Thyroid gland (tissue), 4 donors: ENCODE measurements at regions not wholly inside any gene's neighbourhood (a gene's known extent, or its start where the extent isn't known, plus 50 kb on each side); places are given as distances from the start of the nearest gene placed in this dataset.
A peak's percentile ranks its signal among the peaks of the same experiment; 100 is the strongest.

ENCODE experiments used
- DNase-seq, 2 donors: peaks; one replicate each; pipeline ENCODE4 v3.0.0-alpha.2; 2019
- H3K27ac ChIP-seq, 3 donors: fragments of 200-600 bp; sonication (generic); 1 replicate in 2 of 3; 2 replicates in 1 of 3; pipeline ENCODE4 v1.5.1; 2016 to 2019; ENCODE audit warnings: mild to moderate bottlenecking in 1 of 3, moderate library complexity in 1 of 3
- H3K27me3 ChIP-seq: fragments of 200-600 bp; sonication (generic); one replicate; pipeline ENCODE4 v1.5.1; 2019
- H3K36me3 ChIP-seq, 2 donors: fragments of 200-600 bp; sonication (generic); one replicate each; pipeline ENCODE4 v1.5.1; 2016 to 2019
- H3K4me1 ChIP-seq, 2 donors: fragments of 200-600 bp; sonication (generic); one replicate each; pipeline ENCODE4 v1.5.1; 2017 to 2019
- H3K4me3 ChIP-seq, 3 donors: fragments of 200-600 bp; sonication (generic); replicated peaks in 1 of 3; 1 replicate in 2 of 3; 2 replicates in 1 of 3; pipeline ENCODE4 v1.5.1; 2016; ENCODE audit warnings: mild to moderate bottlenecking in 1 of 3
- H3K9me3 ChIP-seq: fragments of 200-600 bp; sonication (generic); one replicate; pipeline ENCODE4 v1.5.1; 2017
- POLR2A ChIP-seq, 2 donors: fragments of 450-650 bp; IDR thresholded peaks; one replicate each; pipeline ENCODE4 v1.6.1; 2017; ENCODE audit warnings: antibody characterized with exemption in 2 of 2, mild to moderate bottlenecking in 2 of 2, moderate library complexity in 1 of 2
- WGBS, 2 donors: methylation state at CpG; one replicate each; pipeline ENCODE4 v1.1.5; 2017; 5-methylcytosine and 5-hydroxymethylcytosine counted together
- intact Hi-C: fragments of 100-400 bp; cut with DNase I; formaldehyde crosslinking; loops from one replicate; pipeline ENCODE4 v1.15.1; 2023
- TF ChIP-seq, protein P1 (sequence below), 6 experiments: fragments of 200-600 bp in 3 of 6; fragments of 450-650 bp in 3 of 6; sonication (generic) in 3 of 6; IDR thresholded peaks; one replicate each; pipeline ENCODE4 v1.5.1; 2016 to 2019; ENCODE audit warnings: antibody characterized with exemption in 6 of 6, mild to moderate bottlenecking in 2 of 6, inconsistent platforms in 1 of 6, moderate library complexity in 1 of 6

DNA sequence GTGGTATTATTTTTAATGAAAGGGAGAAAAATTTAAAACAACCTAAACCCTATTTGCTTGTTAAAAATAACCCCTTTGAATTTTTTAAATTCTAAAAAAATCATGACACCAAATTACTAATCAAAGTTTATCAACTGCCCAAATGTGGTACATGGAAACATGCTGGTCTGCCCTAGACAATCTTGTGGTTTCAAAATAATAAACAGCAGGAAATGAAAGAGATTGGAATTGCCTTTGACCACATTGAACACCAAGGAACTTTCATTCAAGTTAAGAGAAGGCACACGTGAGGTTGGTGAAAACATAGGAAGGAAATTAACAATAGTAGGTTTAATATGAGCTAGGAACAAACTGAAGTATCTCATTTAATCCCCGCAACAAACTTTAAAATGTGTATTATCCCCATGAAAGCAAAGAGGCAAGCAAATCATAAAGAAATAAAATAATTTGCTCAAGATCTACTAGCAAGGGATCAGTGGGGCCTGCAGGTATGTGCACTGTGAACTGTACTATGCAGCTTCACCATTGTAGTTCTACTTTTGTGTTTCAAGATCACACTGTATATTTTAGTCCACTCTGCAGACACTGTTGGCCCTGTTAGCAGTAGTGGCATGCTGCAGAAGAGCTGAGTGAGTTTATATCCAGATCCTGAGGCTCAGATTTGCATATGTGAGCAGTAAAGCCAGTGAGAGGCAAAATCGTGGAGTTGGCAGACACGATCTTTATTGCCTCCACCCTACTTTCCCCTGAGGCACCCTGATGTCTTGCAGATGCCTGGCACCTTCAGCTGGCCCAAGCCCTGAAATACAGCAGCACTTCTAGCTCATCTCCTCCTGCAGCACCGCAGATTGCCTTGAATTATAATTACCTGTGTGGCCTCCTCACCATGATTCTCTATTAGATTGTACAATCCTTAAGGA, 157.8 kb upstream of the TENT5A start:
- WGBS, 2 donors = 79 to 80% methylated on average over 5 of the region's 5 CpGs
- Histone ChIP-seq H3K4me1 (no peaks in the 10 kb centered on the region), H3K27ac (no peak overlapping the region), H3K9me3 (no peaks in the 10 kb centered on the region), H3K36me3 (no peaks in the 10 kb centered on the region), H3K27me3 (no peaks in the 10 kb centered on the region), H3K4me3 (no peak overlapping the region)
- no peak for TF ChIP-seq POLR2A (IDR thresholded peaks at IDR 0.05)
- TF ChIP-seq, protein P1, sequence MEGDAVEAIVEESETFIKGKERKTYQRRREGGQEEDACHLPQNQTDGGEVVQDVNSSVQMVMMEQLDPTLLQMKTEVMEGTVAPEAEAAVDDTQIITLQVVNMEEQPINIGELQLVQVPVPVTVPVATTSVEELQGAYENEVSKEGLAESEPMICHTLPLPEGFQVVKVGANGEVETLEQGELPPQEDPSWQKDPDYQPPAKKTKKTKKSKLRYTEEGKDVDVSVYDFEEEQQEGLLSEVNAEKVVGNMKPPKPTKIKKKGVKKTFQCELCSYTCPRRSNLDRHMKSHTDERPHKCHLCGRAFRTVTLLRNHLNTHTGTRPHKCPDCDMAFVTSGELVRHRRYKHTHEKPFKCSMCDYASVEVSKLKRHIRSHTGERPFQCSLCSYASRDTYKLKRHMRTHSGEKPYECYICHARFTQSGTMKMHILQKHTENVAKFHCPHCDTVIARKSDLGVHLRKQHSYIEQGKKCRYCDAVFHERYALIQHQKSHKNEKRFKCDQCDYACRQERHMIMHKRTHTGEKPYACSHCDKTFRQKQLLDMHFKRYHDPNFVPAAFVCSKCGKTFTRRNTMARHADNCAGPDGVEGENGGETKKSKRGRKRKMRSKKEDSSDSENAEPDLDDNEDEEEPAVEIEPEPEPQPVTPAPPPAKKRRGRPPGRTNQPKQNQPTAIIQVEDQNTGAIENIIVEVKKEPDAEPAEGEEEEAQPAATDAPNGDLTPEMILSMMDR (IDR thresholded peaks at IDR 0.05) = no peak
- no peak for DNase-seq
- intact Hi-C loops = no loop called here

DNA sequence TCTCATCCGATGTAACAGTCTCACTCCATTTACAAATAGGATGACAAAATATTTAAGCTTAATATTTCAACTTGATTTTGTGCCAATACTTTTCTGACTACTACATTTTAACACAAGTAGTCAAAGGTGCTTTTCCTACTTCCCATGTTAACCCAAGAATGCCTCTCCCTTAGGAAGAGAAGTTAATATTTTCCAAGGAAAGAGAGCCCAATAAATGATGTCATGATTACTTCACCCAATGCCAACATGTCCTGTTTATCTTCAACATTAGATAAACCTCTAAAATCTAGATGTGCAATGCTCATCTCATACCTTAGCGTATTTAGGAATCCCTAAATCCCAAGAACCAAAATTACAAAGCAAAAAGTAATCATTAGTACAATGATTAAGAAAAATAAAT, 156.7 kb upstream of the TENT5A start:
- no peaks in the 10 kb centered on the region for H3K27me3 ChIP-seq
- intact Hi-C loops = no loop called here
- H3K27ac ChIP-seq = no peak overlapping the region
- H3K9me3 ChIP-seq = no peaks in the 10 kb centered on the region
- TF ChIP-seq, protein P1 (IDR thresholded peaks at IDR 0.05) = no peak
- no peak for TF ChIP-seq POLR2A (IDR thresholded peaks at IDR 0.05)
- no peak for DNase-seq
- H3K4me1 ChIP-seq = no peaks in the 10 kb centered on the region
- WGBS, 2 donors = 89 to 93% methylated on average over 2 of the region's 2 CpGs
- no peaks in the 10 kb centered on the region for H3K36me3 ChIP-seq
- H3K4me3 ChIP-seq = no peak overlapping the region

DNA sequence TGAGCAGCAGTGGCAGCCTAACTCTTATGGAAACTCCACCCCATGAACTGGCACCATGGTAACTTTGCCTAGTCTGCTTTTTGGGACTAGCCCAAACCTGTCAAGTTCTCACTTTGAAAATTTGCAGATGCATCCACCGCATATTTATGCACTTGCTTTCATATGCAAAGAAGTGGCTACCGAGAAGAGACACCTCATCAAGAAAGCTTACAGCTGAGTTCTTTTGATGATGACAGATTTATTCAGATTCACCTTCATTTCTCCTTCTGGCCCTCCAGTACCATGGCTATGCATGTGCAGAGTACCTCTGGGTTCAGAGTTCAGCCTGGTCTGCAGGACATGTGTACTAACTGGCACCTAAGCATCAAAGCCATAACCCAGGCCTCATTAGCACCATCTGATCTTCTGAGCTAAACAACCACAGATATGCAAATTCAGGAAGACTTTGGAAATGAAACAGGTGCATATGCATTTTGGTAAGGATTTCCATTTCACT, 154.3 kb upstream of the TENT5A start:
- TF ChIP-seq, protein P1 (IDR thresholded peaks at IDR 0.05) = no peak
- no peak for TF ChIP-seq POLR2A (IDR thresholded peaks at IDR 0.05)
- intact Hi-C loops = no loop called here
- Histone ChIP-seq H3K27me3 (no peaks in the 10 kb centered on the region), H3K9me3 (no peaks in the 10 kb centered on the region), H3K27ac (no peak overlapping the region), H3K36me3 (no peaks in the 10 kb centered on the region), H3K4me1 (peaks cover 2 to 4% of the 10 kb centered on the region in 2 donors), H3K4me3 (no peak overlapping the region)
- no peak for DNase-seq
- 77 to 80% methylated on average over 2 of the region's 2 CpGs for WGBS, 2 donors

DNA sequence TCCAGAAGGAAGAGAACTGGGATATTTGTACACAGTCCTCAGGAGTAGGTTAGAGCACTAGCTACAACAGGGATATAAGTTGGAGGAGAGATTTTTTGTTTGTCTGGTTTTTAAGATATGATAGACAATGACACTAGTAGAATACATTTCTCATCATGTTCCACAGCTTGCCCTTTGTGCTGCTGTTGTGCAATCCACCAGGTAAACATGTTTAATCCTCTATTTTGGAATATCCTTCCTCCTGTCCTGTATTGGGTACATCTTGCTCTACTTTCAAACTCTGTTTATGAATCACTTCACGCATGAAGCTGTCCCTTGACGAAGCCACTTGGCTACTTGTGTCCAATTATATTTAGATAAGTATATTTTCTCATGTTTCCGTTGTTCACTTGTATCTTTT, 153.6 kb upstream of the TENT5A start:
- no peak for DNase-seq
- intact Hi-C loops = no loop called here
- Histone ChIP-seq H3K27ac (no peak overlapping the region), H3K4me3 (no peak overlapping the region), H3K4me1 (peaks cover 4 to 11% of the 10 kb centered on the region in 2 donors), H3K27me3 (no peaks in the 10 kb centered on the region), H3K9me3 (no peaks in the 10 kb centered on the region), H3K36me3 (no peaks in the 10 kb centered on the region)
- TF ChIP-seq, protein P1 (IDR thresholded peaks at IDR 0.05) = no peak
- TF ChIP-seq POLR2A (IDR thresholded peaks at IDR 0.05) = no peak
- WGBS, 2 donors = 88 to 92% methylated on average over 3 of the region's 3 CpGs

DNA sequence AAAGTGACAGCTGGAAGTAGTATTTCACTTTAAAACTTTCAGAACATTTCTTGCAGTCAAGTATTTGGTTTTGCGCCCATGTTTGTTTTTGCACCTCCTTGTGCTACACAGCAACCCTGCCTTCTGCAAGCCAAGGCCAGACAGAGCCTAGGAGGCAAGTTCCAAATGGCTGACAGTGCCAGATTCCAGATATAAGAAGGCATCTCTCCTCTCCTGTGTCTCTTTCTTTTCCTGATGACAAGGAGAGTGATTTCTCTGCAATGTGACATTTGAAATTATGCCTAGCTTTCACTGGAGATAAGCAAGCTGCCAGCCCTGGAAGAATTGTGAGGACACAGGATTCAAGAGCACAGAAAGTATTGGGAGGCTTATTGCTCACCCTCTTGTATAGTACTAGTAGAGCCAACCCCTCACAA, 149.1 kb upstream of the TENT5A start:
- Histone ChIP-seq H3K27ac (peak overlapping the region; percentile 38 to 57 (median 44)), H3K36me3 (no peaks in the 10 kb centered on the region), H3K27me3 (no peaks in the 10 kb centered on the region), H3K4me3 (no peak overlapping the region), H3K4me1 (peaks cover 13 to 14% of the 10 kb centered on the region in 2 donors), H3K9me3 (no peaks in the 10 kb centered on the region)
- intact Hi-C loops = no loop called here
- no peak for TF ChIP-seq POLR2A (IDR thresholded peaks at IDR 0.05)
- TF ChIP-seq, protein P1 (IDR thresholded peaks at IDR 0.05) = no peak
- DNase-seq = peak; percentile 72 to 77
- 22 to 24% methylated on average over 1 of the region's 1 CpG for WGBS, 2 donors
